Ectodermal cell (in vitro differentiated cells): ENCODE measurements at regions not wholly inside any gene's neighbourhood (a gene's known extent, or its start where the extent isn't known, plus 50 kb on each side); places are given as distances from the start of the nearest gene placed in this dataset.
A peak's percentile ranks its signal among the peaks of the same experiment; 100 is the strongest.
"Not testable (repeated sequence)": the region's sequence is repeated elsewhere in the genome, so short reads cannot be mapped to it uniquely, and the experiment has no call there.

Experiments
- H3K27ac ChIP-seq: 2 replicates; pipeline ENCODE4 v1.7.0; 2013; ENCODE audit warnings: mild to moderate bottlenecking, low read depth, low read length; ENCODE audit not compliant: insufficient read depth, poor library complexity, severe bottlenecking
- H3K27me3 ChIP-seq: 2 replicates; pipeline ENCODE4 v1.7.0; 2013; ENCODE audit warnings: mild to moderate bottlenecking, low read length; ENCODE audit not compliant: insufficient read depth, control insufficient read depth, poor library complexity, severe bottlenecking
- H3K36me3 ChIP-seq: one replicate; pipeline ENCODE4 v1.7.0; 2013; ENCODE audit warnings: low read length; ENCODE audit not compliant: control insufficient read depth, insufficient read depth
- H3K4me1 ChIP-seq: one replicate; pipeline ENCODE4 v1.7.0; 2013; ENCODE audit warnings: low read length; ENCODE audit not compliant: control insufficient read depth, insufficient read depth
- H3K4me3 ChIP-seq: 2 replicates; pipeline ENCODE4 v1.7.0; 2013; ENCODE audit warnings: low read depth, low read length, control low read depth; ENCODE audit not compliant: insufficient read depth
- H3K9me3 ChIP-seq: 2 replicates; pipeline ENCODE4 v1.7.0; 2013; ENCODE audit warnings: mild to moderate bottlenecking, low read length, moderate library complexity; ENCODE audit not compliant: control insufficient read depth
- WGBS, 2 experiments: methylation state at CpG; one replicate each; pipeline ENCODE4 v1.1.7; 2013; ENCODE audit warnings: missing lambda C conversion rate in 2 of 2; 5-methylcytosine and 5-hydroxymethylcytosine counted together

- WGBS, 2 experiments: 96 to 98% methylated on average over 12 of the region's 12 CpGs
- H3K27ac ChIP-seq, H3K9me3 ChIP-seq, H3K27me3 ChIP-seq, H3K4me3 ChIP-seq, H3K36me3 ChIP-seq: not testable (repeated sequence)
- H3K4me1 ChIP-seq: peaks cover 28% of the 10 kb centered on the region
Observed at GRCh38 chr12:131214936-131215335, 261.2 kb downstream of the ADGRD1 start.

GRCh38 chr12:131216587-131216986 lies 262.9 kb downstream of the ADGRD1 start:
- not testable (repeated sequence) for H3K36me3 ChIP-seq, H3K4me3 ChIP-seq, H3K27me3 ChIP-seq, H3K27ac ChIP-seq, H3K9me3 ChIP-seq
- peaks cover 41% of the 10 kb centered on the region for H3K4me1 ChIP-seq
- 81 to 85% methylated on average over 13 to 14 of the region's 14 CpGs for WGBS, 2 experiments

DNA sequence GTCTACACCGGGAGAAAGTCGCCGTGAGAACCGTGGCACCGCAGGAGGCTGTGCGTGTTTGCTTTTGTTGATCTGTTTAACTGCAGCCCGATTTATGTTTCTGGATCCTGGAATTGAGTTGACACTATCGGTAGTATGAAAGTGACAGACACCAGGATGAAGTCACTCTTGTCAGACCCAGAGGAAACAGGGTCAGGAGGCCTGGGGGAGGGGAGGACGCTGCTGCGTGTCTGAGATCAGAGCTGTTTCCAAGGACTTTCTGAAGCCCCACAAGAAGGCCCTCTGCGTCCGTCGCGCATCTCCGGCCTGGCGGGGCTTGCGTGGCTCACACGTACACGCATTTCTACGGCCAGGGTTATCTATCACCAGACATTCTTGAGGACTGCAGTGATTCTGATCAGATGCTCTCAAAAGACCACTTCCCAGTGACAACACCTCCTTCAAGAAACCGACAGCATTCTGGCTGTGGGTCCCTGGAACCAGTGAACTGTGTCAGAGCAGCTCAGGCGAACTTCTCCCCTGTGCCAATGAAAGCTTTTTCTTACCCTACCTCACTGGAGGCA lies 263.4 kb downstream of the ADGRD1 start:
- Histone ChIP-seq H3K27ac (no peak overlapping the region), H3K36me3 (no peaks in the 10 kb centered on the region), H3K4me3 (no peak overlapping the region), H3K27me3 (no peaks in the 10 kb centered on the region), H3K9me3 (no peaks in the 10 kb centered on the region), H3K4me1 (peaks cover 46% of the 10 kb centered on the region)
- WGBS, 2 experiments: 75 to 76% methylated on average over 22 of the region's 22 CpGs

DNA sequence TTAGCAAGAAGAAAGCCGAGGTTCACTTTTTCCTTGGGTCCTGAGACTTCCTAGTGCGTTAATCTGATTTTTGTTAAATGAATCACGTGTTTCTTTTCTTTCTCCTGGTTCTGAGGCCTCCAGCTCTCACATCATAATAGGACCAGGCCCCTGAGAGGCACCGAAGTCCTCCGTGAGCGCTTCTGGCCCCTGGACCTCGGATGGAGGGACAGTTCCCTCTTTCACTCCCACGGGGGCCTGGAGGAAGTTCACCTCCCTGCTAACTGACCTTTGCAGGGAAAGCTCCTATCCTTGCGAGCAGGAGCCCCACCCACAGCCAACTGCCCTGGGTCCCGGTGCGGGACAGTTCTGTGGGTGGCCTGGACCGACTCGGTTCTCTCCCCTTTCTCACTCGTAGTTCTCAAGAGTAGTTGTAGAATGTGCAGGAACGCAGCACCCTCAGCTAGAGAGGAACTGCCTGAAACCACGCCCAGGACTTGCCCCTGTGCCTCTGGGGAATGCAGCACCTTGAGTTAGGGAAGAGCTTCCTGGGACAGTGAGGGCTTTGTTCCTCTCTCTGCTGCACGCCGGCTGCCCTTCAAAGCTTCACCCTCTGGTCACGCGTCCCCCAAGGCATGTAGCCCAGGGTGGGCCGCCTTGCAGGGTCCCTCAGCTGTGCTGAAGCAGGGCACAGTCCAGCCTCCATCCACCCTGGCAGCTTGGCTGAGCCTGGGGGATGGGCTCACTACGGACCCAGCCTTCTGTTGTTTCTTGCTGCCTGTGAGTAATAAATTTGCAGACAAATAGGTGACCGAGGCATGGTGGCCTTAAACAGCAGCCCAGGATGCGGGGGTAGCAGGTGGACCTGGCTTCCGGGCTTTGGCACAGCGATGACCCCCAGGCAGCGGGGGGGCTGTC lies 264.6 kb downstream of the ADGRD1 start:
- Histone ChIP-seq H3K27ac (no peak overlapping the region), H3K9me3 (no peaks in the 10 kb centered on the region), H3K4me3 (no peak overlapping the region), H3K4me1 (peaks cover 58% of the 10 kb centered on the region), H3K36me3 (no peaks in the 10 kb centered on the region), H3K27me3 (no peaks in the 10 kb centered on the region)
- 47 to 48% methylated on average over 27 of the region's 27 CpGs for WGBS, 2 experiments

- Histone ChIP-seq H3K9me3 (no peaks in the 10 kb centered on the region), H3K36me3 (no peaks in the 10 kb centered on the region), H3K4me3 (no peak overlapping the region), H3K27me3 (no peaks in the 10 kb centered on the region), H3K4me1 (peaks cover 60% of the 10 kb centered on the region), H3K27ac (no peak overlapping the region)
- WGBS, 2 experiments: 83 to 85% methylated on average over 15 of the region's 15 CpGs
Observed at GRCh38 chr12:131218923-131219669, 265.4 kb downstream of the ADGRD1 start.

GRCh38 chr12:131219670-131220330 lies 266.1 kb downstream of the ADGRD1 start:
- H3K27ac ChIP-seq: no peak overlapping the region

GRCh38 chr12:131220331-131220685 lies 266.6 kb downstream of the ADGRD1 start:
- no peak overlapping the region for H3K4me3 ChIP-seq
- no peaks in the 10 kb centered on the region for H3K9me3 ChIP-seq
- H3K36me3 ChIP-seq: no peaks in the 10 kb centered on the region
- no peak overlapping the region for H3K27ac ChIP-seq
- 88 to 90% methylated on average over 6 of the region's 6 CpGs for WGBS, 2 experiments
- no peaks in the 10 kb centered on the region for H3K27me3 ChIP-seq
- peaks cover 60% of the 10 kb centered on the region for H3K4me1 ChIP-seq

More at GRCh38 chr12:131219670-131220330, 266.1 kb downstream of the ADGRD1 start:
- Histone ChIP-seq H3K4me3 (no peak overlapping the region), H3K27me3 (no peaks in the 10 kb centered on the region), H3K4me1 (peaks cover 60% of the 10 kb centered on the region), H3K36me3 (no peaks in the 10 kb centered on the region), H3K9me3 (no peaks in the 10 kb centered on the region)
- 92 to 93% methylated on average over 11 of the region's 11 CpGs for WGBS, 2 experiments

DNA sequence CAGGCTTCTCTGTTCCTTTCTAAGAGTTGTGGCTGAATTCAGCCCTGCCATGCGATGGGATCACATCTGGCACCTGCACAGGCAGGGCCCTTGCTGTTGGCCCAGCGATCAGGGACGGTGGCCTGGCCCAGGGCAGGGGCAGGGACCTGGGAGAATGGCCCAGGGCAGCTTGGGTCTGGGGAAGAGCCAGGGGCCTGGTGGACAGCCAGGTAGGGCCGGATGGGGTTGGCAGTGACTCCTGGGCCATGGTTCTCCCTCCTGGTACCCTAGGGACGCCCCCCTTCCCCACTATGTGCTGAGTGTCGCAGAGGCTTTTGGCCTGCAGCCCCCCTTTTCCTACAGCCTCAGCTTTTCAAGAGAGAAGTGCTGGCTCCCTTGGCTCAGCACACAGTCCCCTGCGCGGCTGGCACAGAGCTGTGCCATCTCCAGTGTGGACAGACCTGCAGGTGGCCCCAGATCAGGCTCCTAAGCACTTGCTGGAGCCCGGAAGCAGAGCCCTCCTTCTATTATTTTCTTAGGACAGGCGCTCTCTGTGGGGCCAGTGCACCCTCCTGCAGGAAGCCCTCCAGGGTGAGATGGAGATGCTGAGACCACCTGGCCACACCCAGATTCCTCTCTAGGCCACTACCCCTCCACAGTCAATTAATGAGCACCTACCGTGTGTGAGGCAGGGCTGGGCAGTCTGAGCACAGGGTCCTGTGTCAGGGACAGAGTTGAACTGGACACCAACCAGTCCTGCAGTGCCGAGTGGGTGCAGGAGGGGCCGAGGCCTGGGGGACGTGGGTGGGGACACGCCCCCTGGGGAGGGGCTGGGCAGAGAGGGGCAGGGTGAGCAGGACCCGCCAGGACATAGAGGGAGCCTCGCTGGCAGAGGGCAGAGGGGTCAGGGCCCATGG lies 267.6 kb downstream of the ADGRD1 start:
- Histone ChIP-seq H3K27me3 (no peaks in the 10 kb centered on the region), H3K4me1 (peaks cover 60% of the 10 kb centered on the region), H3K4me3 (no peak overlapping the region), H3K27ac (peak overlapping the region; percentile 74), H3K36me3 (no peaks in the 10 kb centered on the region), H3K9me3 (no peaks in the 10 kb centered on the region)
- 84 to 86% methylated on average over 17 of the region's 17 CpGs for WGBS, 2 experiments

DNA sequence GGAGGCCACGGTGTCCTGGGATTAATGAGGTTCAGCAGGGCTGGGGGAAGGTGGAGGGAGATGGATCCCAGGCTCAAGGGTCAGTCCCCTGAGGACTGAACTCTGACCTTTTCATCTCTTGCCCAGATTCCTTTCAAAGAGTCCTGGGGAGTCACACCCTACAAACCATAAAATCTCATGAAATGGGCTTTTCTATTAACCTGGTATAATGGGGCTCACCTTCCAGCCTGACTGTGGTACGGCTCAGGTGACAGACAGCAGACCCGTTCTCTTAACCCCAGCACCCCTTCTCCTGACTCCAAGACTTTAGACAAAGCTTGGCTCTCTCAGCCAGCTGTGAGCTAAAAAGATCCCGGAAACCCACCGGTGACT lies 268.2 kb downstream of the ADGRD1 start:
- H3K36me3 ChIP-seq: no peaks in the 10 kb centered on the region
- H3K4me1 ChIP-seq: peaks cover 59% of the 10 kb centered on the region
- whole genome bisulfite sequencing, 2 experiments: 38 to 47% methylated on average over 5 of the region's 5 CpGs
- H3K4me3 ChIP-seq: no peak overlapping the region
- H3K9me3 ChIP-seq: no peaks in the 10 kb centered on the region
- peak overlapping the region; percentile 74 for H3K27ac ChIP-seq
- H3K27me3 ChIP-seq: no peaks in the 10 kb centered on the region
